ENCODE measurements at regions not wholly inside any gene's neighbourhood (a gene's known extent, or its start where the extent isn't known, plus 50 kb on each side); places are given as distances from the start of the nearest gene placed in this dataset.

- H3K4me3 ChIP-seq (ENCODE audit: low read depth, low read length), result no peak overlapping the region
- in situ Hi-C loops (cut with HindIII; ENCODE audit: low sequenced_read_pairs), result no loop called here
- TF ChIP-seq CTCF (IDR thresholded peaks at IDR 0.05; ENCODE audit: low read depth, low read length, missing control alignments), result no peak
- no peak for DNase-seq (ENCODE audit: low read depth)
Measured at GRCh38 chr1:157237981-157238380, 99.8 kb upstream of the ETV3 start.

- TF ChIP-seq CTCF (IDR thresholded peaks at IDR 0.05; ENCODE audit: low read depth, low read length, missing control alignments), result no peak
- in situ Hi-C loops (cut with HindIII; ENCODE audit: low sequenced_read_pairs), result no loop called here
- DNase-seq (ENCODE audit: low read depth), result no peak
Measured at GRCh38 chr1:157237522-157237921, 99.3 kb upstream of the ETV3 start.

GRCh38 chr1:157236072-157236471, 97.9 kb upstream of the ETV3 start:
- no peak for DNase-seq (ENCODE audit: low read depth)
- in situ Hi-C loops (cut with HindIII; ENCODE audit: low sequenced_read_pairs), result no loop called here
- H3K4me3 ChIP-seq (ENCODE audit: low read depth, low read length), result no peak overlapping the region
- no peak for TF ChIP-seq CTCF (IDR thresholded peaks at IDR 0.05; ENCODE audit: low read depth, low read length, missing control alignments)

More at GRCh38 chr1:157237522-157237921, 99.3 kb upstream of the ETV3 start:
- no peak overlapping the region for H3K4me3 ChIP-seq (ENCODE audit: low read depth, low read length)

GRCh38 chr1:157235307-157235706, 97.1 kb upstream of the ETV3 start:
- no peak overlapping the region for H3K4me3 ChIP-seq (ENCODE audit: low read depth, low read length)
- no peak for TF ChIP-seq CTCF (IDR thresholded peaks at IDR 0.05; ENCODE audit: low read depth, low read length, missing control alignments)
- in situ Hi-C loops (cut with HindIII; ENCODE audit: low sequenced_read_pairs), result no loop called here
- no peak for DNase-seq (ENCODE audit: low read depth)

GRCh38 chr1:157234705-157235273, 96.6 kb upstream of the ETV3 start:
- no peak overlapping the region for H3K4me3 ChIP-seq (ENCODE audit: low read depth, low read length)
- DNase-seq (ENCODE audit: low read depth), result no peak
- in situ Hi-C loops (cut with HindIII; ENCODE audit: low sequenced_read_pairs), result no loop called here
- no peak for TF ChIP-seq CTCF (IDR thresholded peaks at IDR 0.05; ENCODE audit: low read depth, low read length, missing control alignments)

- H3K4me3 ChIP-seq (ENCODE audit: low read depth, low read length), result no peak overlapping the region
- in situ Hi-C loops (cut with HindIII; ENCODE audit: low sequenced_read_pairs), result no loop called here
- DNase-seq (ENCODE audit: low read depth), result no peak
- TF ChIP-seq CTCF (IDR thresholded peaks at IDR 0.05; ENCODE audit: low read depth, low read length, missing control alignments), result no peak
Measured at GRCh38 chr1:157233131-157233530, 94.9 kb upstream of the ETV3 start.
